Parathyroid adenoma (tissue), 2 donors: ENCODE measurements at regions not wholly inside any gene's neighbourhood (a gene's known extent, or its start where the extent isn't known, plus 50 kb on each side); places are given as distances from the start of the nearest gene placed in this dataset.
"Not testable (repeated sequence)": the region's sequence is repeated elsewhere in the genome, so short reads cannot be mapped to it uniquely, and the experiment has no call there.

Source experiments
- H2AFZ ChIP-seq: fragments of 300-600 bp; sonication (generic); one replicate; pipeline ENCODE4 v1.7.0; 2017; ENCODE audit warnings: antibody characterized with exemption, mild to moderate bottlenecking
- H3K27ac ChIP-seq: fragments of 300-600 bp; sonication (generic); one replicate; pipeline ENCODE4 v1.7.0; 2017
- H3K27me3 ChIP-seq: fragments of 300-600 bp; sonication (generic); one replicate; pipeline ENCODE4 v1.7.0; 2017; ENCODE audit warnings: low read length; ENCODE audit not compliant: control insufficient read depth, insufficient read depth
- H3K36me3 ChIP-seq: fragments of 300-600 bp; sonication (generic); one replicate; pipeline ENCODE4 v1.7.0; 2017; ENCODE audit warnings: low read length; ENCODE audit not compliant: control insufficient read depth, insufficient read depth
- H3K4me1 ChIP-seq: fragments of 300-600 bp; sonication (generic); one replicate; pipeline ENCODE4 v1.7.0; 2017; ENCODE audit warnings: control low read depth
- H3K4me2 ChIP-seq: fragments of 300-600 bp; sonication (generic); one replicate; pipeline ENCODE4 v1.7.0; 2017; ENCODE audit warnings: low read length
- H3K4me3 ChIP-seq: fragments of 300-600 bp; sonication (generic); one replicate; pipeline ENCODE4 v1.7.0; 2017; ENCODE audit warnings: low read depth, low read length
- H3K79me2 ChIP-seq: fragments of 300-600 bp; sonication (generic); one replicate; pipeline ENCODE4 v1.7.0; 2017; ENCODE audit warnings: control low read depth
- H3K9ac ChIP-seq: fragments of 300-600 bp; sonication (generic); one replicate; pipeline ENCODE4 v1.7.0; 2017; ENCODE audit warnings: mild to moderate bottlenecking
- H3K9me3 ChIP-seq: fragments of 300-600 bp; sonication (generic); one replicate; pipeline ENCODE4 v1.7.0; 2017; ENCODE audit warnings: low read length; ENCODE audit not compliant: control insufficient read depth
- CTCF ChIP-seq: fragments of 300-600 bp; sonication (generic); IDR thresholded peaks from one replicate; pipeline ENCODE4 v1.7.0; 2017; ENCODE audit warnings: antibody characterized with exemption, mild to moderate bottlenecking
- donor health status: primary hyperparathyroidism.

DNA sequence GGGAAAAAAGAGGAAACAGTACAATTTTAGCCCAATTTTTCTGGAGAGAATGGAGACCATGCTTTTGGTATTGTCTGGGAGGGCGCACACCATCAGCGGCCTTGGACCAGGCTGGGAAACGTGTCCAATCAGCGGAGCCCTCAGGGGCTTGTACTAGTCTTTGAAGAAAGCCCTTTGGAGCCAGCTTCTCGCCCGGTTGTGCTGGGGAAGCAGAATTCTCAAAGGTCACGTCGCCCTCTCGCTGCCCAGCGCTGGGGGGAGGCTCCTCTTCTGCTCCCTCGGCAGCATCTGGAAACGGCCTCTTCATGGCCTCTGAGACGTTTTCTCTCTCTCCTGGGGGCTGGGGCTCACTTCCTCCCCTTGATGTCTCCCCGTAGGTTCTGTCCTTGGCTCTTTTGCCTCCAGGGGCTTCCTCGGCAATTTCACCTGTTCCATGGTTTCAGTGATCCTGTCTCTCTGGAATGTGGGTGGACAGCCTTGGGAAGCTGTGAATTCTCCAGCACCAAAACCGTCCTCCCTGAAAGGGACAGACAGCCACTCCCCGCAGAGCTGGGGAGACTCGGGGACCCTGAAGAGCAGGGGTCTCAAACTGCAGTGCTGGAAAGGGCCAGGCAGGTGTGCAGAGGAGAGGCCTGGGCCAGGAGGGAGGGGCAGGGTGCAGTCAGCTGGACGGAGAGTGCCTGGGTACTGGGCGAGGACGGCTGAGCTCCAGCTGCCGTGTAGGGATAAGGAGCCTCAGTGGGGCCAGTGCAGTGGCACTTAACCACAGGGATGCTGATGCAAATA lies 80.2 kb downstream of the RPS6KA4 start:
- no peaks in the 10 kb centered on the region for H3K36me3 ChIP-seq
- no peak overlapping the region for H3K4me2 ChIP-seq
- no peaks in the 10 kb centered on the region for H3K79me2 ChIP-seq
- H3K27me3 ChIP-seq = no peaks in the 10 kb centered on the region
- H3K27ac ChIP-seq = no peak overlapping the region
- no peaks in the 10 kb centered on the region for H3K9me3 ChIP-seq
- TF ChIP-seq CTCF = no peak
- H3K4me1 ChIP-seq = no peaks in the 10 kb centered on the region
- no peak overlapping the region for H3K9ac ChIP-seq
- H3K4me3 ChIP-seq = no peak overlapping the region
- H2AFZ ChIP-seq = no peak overlapping the region

DNA sequence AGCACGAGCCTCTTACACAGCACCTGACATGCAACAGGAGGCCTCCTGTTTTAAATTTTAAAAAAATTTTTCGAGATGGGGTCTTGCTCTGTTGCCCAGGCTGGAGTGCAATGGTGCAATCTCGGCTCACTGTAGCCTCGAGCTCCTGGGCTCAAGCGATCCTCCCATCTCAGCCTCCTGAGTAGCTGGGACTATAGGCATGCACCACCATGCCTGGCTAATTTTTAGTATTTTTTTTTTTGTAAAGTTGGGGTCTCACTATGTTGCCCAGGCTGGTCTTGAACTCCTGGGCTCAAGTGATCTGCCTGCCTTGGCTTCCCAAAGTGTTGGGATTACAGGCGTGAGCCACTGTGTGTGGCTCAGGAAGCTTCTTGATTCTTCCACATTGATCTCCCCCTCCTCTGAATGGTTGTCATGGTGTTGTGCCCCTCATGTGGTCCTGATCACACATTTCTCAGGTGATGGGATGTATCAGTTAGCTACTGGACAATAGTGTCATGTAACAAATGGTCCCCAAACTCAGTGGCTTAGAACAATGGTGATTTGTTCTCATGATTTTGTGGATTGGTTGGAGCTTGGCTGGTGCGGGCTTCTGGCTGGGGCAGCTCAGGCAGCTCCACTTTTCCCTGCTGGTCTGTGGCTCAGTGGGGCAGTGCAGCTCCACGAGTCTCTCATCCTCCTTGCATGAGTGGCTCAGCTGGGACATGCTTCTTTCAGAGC lies 81.0 kb downstream of the RPS6KA4 start:
- H3K9me3 ChIP-seq, H3K4me3 ChIP-seq, H3K79me2 ChIP-seq, H3K27me3 ChIP-seq, H3K4me2 ChIP-seq, H3K4me1 ChIP-seq, H3K36me3 ChIP-seq, H3K9ac ChIP-seq, H2AFZ ChIP-seq, H3K27ac ChIP-seq: not testable (repeated sequence)

DNA sequence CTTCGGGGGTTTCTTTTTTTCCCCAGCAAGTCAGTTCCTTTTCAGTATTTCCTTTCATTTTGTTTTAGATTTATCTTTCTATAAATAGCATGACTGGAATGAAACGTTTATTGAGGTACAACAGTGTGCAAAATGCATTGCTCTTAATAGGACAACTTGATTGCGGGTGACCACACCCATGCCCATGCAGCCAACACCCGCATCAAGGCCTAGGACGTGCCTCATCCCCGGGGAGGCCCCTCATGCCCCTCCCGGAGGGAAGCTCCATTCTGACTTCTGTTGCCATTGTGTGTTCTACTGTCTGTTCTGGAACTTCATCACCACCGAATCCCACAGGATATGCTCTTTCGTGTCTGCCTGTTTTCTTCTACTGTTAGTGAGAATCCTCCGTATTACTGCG lies 82.2 kb downstream of the RPS6KA4 start:
- Histone ChIP-seq H2AFZ (no peak overlapping the region), H3K9me3 (no peaks in the 10 kb centered on the region), H3K9ac (no peak overlapping the region), H3K4me1 (no peaks in the 10 kb centered on the region), H3K36me3 (no peaks in the 10 kb centered on the region), H3K27me3 (no peaks in the 10 kb centered on the region), H3K4me2 (no peak overlapping the region), H3K4me3 (no peak overlapping the region), H3K79me2 (no peaks in the 10 kb centered on the region), H3K27ac (no peak overlapping the region)
- no peak for TF ChIP-seq CTCF

DNA sequence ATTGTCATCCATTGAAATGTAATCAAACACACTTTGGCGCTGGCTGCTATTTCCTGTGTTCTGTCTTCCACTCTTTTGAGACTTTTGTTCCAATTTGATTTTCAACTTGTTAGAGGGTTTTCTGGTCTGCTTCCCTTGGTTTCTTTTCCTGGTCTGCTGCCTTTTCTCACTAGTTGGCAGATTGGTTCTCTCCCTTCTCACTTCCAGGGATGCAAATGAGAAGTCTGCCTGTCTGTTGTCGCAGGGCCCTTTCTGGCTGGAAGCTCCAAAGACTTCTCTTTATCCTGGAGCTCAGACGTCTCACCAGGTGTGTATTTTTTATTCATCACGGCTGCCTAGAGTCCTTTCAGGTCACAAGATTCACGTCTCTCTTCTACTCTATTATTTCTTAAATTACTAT lies 84.0 kb downstream of the RPS6KA4 start:
- Histone ChIP-seq H3K36me3 (no peaks in the 10 kb centered on the region), H3K9me3 (no peaks in the 10 kb centered on the region), H3K9ac (no peak overlapping the region), H3K4me3 (no peak overlapping the region), H2AFZ (no peak overlapping the region), H3K4me1 (no peaks in the 10 kb centered on the region), H3K79me2 (no peaks in the 10 kb centered on the region), H3K27me3 (no peaks in the 10 kb centered on the region), H3K4me2 (no peak overlapping the region), H3K27ac (no peak overlapping the region)
- TF ChIP-seq CTCF = no peak

GRCh38 chr11:64444838-64445441 lies 86.0 kb downstream of the RPS6KA4 start:
- Histone ChIP-seq H3K9me3 (no peaks in the 10 kb centered on the region), H3K27me3 (no peaks in the 10 kb centered on the region), H3K27ac (no peak overlapping the region), H3K79me2 (no peaks in the 10 kb centered on the region), H3K36me3 (no peaks in the 10 kb centered on the region), H3K4me3 (no peak overlapping the region), H3K4me1 (no peaks in the 10 kb centered on the region), H3K4me2 (no peak overlapping the region), H3K9ac (no peak overlapping the region), H2AFZ (no peak overlapping the region)
- TF ChIP-seq CTCF = no peak
